A549 (cell line): ENCODE measurements at regions not wholly inside any gene's neighbourhood (a gene's known extent, or its start where the extent isn't known, plus 50 kb on each side); places are given as distances from the start of the nearest gene placed in this dataset.

ENCODE experiments used
- ATAC-seq, 2 experiments: fragments of 200-7000 bp in 1 of 2; fragments of >200 bp in 1 of 2; cut with Nextera tagmentation in 1 of 2; cut with Tn5 transposase in 1 of 2; 3 replicates each; pipeline versions ENCODE4 v1.8.0 to v1.9.1; 2018 to 2020; ENCODE audit warnings: mild to moderate bottlenecking in 1 of 2, moderate library complexity in 1 of 2
- CTCF ChIA-PET: fragments of 300-600 bp; sonication (Branson Sonifier 250); formaldehyde crosslinking; extraction: SDS; loops from one replicate; lab custom pipeline; 2021; ENCODE audit warnings: antibody characterized with exemption, inconsistent platforms; lab: Yijun Ruan, JAX
- POLR2A ChIA-PET: fragments of 350-600 bp; formaldehyde crosslinking; extraction: SDS; loops from one replicate; lab custom pipeline; 2021; ENCODE audit warnings: antibody characterized with exemption, inconsistent platforms; lab: Yijun Ruan, JAX
- DNase-seq, 2 experiments: peaks; one replicate each; pipeline versions ENCODE4 v3.0.0 to v3.0.0-alpha.2; 2011 to 2016; ENCODE audit warnings: low read depth in 1 of 2, low spot score in 1 of 2
- FAIRE-seq: peaks from 2 replicates; lab custom pipeline; 2011; peaks lifted over from hg19 to GRCh38; lab: Jason Lieb, UNC
- H3K27ac ChIP-seq, 2 experiments: fragments of >200 bp; sonication (Bioruptor Twin); formaldehyde crosslinking; 3 replicates each; pipeline ENCODE4 v1.5.1; 2016 to 2017
- H3K4me1 ChIP-seq: fragments of >200 bp; sonication (Bioruptor Twin); formaldehyde crosslinking; 3 replicates; pipeline ENCODE4 v1.6.1; 2016
- H3K4me2 ChIP-seq: fragments of >200 bp; sonication (Bioruptor Twin); formaldehyde crosslinking; 3 replicates; pipeline ENCODE4 v1.6.1; 2016
- H3K4me3 ChIP-seq: fragments of >200 bp; sonication (Bioruptor Twin); formaldehyde crosslinking; 3 replicates; pipeline ENCODE4 v1.5.1; 2016
- H3K9me3 ChIP-seq: fragments of >200 bp; sonication (Bioruptor Twin); formaldehyde crosslinking; 3 replicates; pipeline ENCODE4 v1.6.1; 2016
- E2F6 ChIP-seq: IDR thresholded peaks from 2 replicates; pipeline ENCODE4 v1.6.1; 2012; ENCODE audit warnings: low read depth, borderline replicate concordance
- FOSB ChIP-seq: fragments of 250-450 bp; sonication (Bioruptor Pico); IDR thresholded peaks from 2 replicates; pipeline ENCODE4 v1.5.0; 2020; ENCODE audit warnings: mild to moderate bottlenecking, moderate library complexity
- FOXS1 ChIP-seq: fragments of 250-450 bp; sonication (Bioruptor Pico); IDR thresholded peaks from 2 replicates; pipeline ENCODE4 v1.5.0; 2020; ENCODE audit warnings: mild to moderate bottlenecking, moderate library complexity
- HEYL ChIP-seq: fragments of 250-450 bp; sonication (Bioruptor Pico); IDR thresholded peaks from 2 replicates; pipeline ENCODE4 v1.8.0; 2021; ENCODE audit warnings: mild to moderate bottlenecking, moderate library complexity
- JUN ChIP-seq, 2 experiments: fragments of >200 bp; sonication (Bioruptor Twin); formaldehyde crosslinking; IDR thresholded peaks; 2 replicates in 1 of 2; 3 replicates in 1 of 2; pipeline ENCODE4 v1.6.1; 2016 to 2017
- JUNB ChIP-seq: fragments of >200 bp; sonication (Bioruptor Twin); formaldehyde crosslinking; IDR thresholded peaks from 2 replicates; pipeline ENCODE4 v1.6.1; 2016
- MAZ ChIP-seq: fragments of 150-350 bp; IDR thresholded peaks from 2 replicates; pipeline ENCODE4 v1.6.1; 2014; ENCODE audit warnings: antibody characterized with exemption, low read depth, low read length, borderline replicate concordance
- NPAS2 ChIP-seq: fragments of 250-450 bp; sonication (Bioruptor Pico); IDR thresholded peaks from 2 replicates; pipeline ENCODE4 v1.8.0; 2022; ENCODE audit warnings: mild to moderate bottlenecking, moderate library complexity, borderline replicate concordance
- NR3C1 ChIP-seq: fragments of >200 bp; sonication (Bioruptor Twin); formaldehyde crosslinking; IDR thresholded peaks from 3 replicates; pipeline ENCODE4 v1.6.1; 2017
- RCOR1 ChIP-seq: fragments of 150-350 bp; IDR thresholded peaks from 2 replicates; pipeline ENCODE4 v1.6.1; 2014; ENCODE audit warnings: antibody characterized with exemption, low read length, low read depth
- USF2 ChIP-seq: fragments of 450-650 bp; IDR thresholded peaks from 2 replicates; pipeline ENCODE4 v1.6.1; 2014; ENCODE audit warnings: antibody characterized with exemption
- ZC3H11A ChIP-seq: fragments of 450-650 bp; IDR thresholded peaks from 2 replicates; pipeline ENCODE4 v1.6.1; 2014; ENCODE audit warnings: antibody characterized with exemption, mild to moderate bottlenecking
- ZFP36 ChIP-seq: fragments of 450-650 bp; IDR thresholded peaks from 2 replicates; pipeline ENCODE4 v1.6.1; 2014; ENCODE audit warnings: borderline replicate concordance; ENCODE audit not compliant: partially characterized antibody
- ZSCAN20 ChIP-seq: fragments of 250-450 bp; sonication (Bioruptor Pico); IDR thresholded peaks from 2 replicates; pipeline ENCODE4 v1.8.0; 2022; ENCODE audit warnings: mild to moderate bottlenecking, moderate library complexity
- WGBS: methylation state at CpG from one replicate; pipeline ENCODE4 v1.1.6; 2017; ENCODE audit errors: missing lambda C conversion rate; 5-methylcytosine and 5-hydroxymethylcytosine counted together
- TF ChIP-seq, protein P1 (sequence below): fragments of 200-600 bp; sonication (generic); IDR thresholded peaks from 2 replicates; pipeline ENCODE4 v1.6.1; 2016; ENCODE audit warnings: antibody characterized with exemption, mild to moderate bottlenecking, moderate library complexity
- TF ChIP-seq, protein P2 (sequence below): fragments of 250-450 bp; sonication (Bioruptor Pico); IDR thresholded peaks from 2 replicates; pipeline ENCODE4 v1.5.0; 2021; ENCODE audit warnings: mild to moderate bottlenecking, moderate library complexity, borderline replicate concordance
- TF ChIP-seq, protein P3 (sequence below): fragments of >200 bp; sonication (Bioruptor Twin); formaldehyde crosslinking; IDR thresholded peaks from 3 replicates; pipeline ENCODE4 v1.6.1; 2016

GRCh38 chr1:18039102-18039501 is 68.5 kb upstream of the IGSF21 start (continued):
- TF ChIP-seq ZC3H11A (no peak), E2F6 (no peak), HEYL (CRISPR knock-in tag) (no peak), NR3C1 (no peak)
- TF ChIP-seq, protein P1, sequence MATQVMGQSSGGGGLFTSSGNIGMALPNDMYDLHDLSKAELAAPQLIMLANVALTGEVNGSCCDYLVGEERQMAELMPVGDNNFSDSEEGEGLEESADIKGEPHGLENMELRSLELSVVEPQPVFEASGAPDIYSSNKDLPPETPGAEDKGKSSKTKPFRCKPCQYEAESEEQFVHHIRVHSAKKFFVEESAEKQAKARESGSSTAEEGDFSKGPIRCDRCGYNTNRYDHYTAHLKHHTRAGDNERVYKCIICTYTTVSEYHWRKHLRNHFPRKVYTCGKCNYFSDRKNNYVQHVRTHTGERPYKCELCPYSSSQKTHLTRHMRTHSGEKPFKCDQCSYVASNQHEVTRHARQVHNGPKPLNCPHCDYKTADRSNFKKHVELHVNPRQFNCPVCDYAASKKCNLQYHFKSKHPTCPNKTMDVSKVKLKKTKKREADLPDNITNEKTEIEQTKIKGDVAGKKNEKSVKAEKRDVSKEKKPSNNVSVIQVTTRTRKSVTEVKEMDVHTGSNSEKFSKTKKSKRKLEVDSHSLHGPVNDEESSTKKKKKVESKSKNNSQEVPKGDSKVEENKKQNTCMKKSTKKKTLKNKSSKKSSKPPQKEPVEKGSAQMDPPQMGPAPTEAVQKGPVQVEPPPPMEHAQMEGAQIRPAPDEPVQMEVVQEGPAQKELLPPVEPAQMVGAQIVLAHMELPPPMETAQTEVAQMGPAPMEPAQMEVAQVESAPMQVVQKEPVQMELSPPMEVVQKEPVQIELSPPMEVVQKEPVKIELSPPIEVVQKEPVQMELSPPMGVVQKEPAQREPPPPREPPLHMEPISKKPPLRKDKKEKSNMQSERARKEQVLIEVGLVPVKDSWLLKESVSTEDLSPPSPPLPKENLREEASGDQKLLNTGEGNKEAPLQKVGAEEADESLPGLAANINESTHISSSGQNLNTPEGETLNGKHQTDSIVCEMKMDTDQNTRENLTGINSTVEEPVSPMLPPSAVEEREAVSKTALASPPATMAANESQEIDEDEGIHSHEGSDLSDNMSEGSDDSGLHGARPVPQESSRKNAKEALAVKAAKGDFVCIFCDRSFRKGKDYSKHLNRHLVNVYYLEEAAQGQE = no peak

- ChIA-PET CTCF (interaction anchor here (0.8 to 2.4 kb wide), 3 partner anchors 41 to 540 kb away, joined by 3 to 11 read pairs (median 6); no protein-coding TSS in a partner anchor), POLR2A (no interaction called here)
- ATAC-seq = no peak
- H3K27ac ChIP-seq = no peak overlapping the region
- no peaks in the 10 kb centered on the region for H3K4me1 ChIP-seq
- FAIRE-seq = no peak
- H3K9me3 ChIP-seq = no peaks in the 10 kb centered on the region
- TF ChIP-seq FOXS1 (CRISPR knock-in tag) (no peak), FOSB (no peak), RCOR1 (no peak), MAZ (no peak), USF2 (no peak), ZFP36 (no peak), NPAS2 (no peak), JUN (IDR thresholded peaks at IDR 0.05) (no peak), JUNB (no peak), ZSCAN20 (no peak)
- TF ChIP-seq, protein P2, sequence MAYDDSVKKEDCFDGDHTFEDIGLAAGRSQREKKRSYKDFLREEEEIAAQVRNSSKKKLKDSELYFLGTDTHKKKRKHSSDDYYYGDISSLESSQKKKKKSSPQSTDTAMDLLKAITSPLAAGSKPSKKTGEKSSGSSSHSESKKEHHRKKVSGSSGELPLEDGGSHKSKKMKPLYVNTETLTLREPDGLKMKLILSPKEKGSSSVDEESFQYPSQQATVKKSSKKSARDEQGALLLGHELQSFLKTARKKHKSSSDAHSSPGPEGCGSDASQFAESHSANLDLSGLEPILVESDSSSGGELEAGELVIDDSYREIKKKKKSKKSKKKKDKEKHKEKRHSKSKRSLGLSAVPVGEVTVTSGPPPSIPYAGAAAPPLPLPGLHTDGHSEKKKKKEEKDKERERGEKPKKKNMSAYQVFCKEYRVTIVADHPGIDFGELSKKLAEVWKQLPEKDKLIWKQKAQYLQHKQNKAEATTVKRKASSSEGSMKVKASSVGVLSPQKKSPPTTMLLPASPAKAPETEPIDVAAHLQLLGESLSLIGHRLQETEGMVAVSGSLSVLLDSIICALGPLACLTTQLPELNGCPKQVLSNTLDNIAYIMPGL = no peak
- TF ChIP-seq, protein P3, sequence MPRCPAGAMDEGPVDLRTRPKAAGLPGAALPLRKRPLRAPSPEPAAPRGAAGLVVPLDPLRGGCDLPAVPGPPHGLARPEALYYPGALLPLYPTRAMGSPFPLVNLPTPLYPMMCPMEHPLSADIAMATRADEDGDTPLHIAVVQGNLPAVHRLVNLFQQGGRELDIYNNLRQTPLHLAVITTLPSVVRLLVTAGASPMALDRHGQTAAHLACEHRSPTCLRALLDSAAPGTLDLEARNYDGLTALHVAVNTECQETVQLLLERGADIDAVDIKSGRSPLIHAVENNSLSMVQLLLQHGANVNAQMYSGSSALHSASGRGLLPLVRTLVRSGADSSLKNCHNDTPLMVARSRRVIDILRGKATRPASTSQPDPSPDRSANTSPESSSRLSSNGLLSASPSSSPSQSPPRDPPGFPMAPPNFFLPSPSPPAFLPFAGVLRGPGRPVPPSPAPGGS = no peak
- DNase-seq = no peak
- 34% methylated on average over 6 of the region's 6 CpGs for WGBS
- no peak overlapping the region for H3K4me3 ChIP-seq
- no peak overlapping the region for H3K4me2 ChIP-seq
These were observed 66.5 kb upstream of the IGSF21 start for GRCh38 chr1:18041102-18041501.
